HCT116 (cell line): ENCODE measurements at regions not wholly inside any gene's neighbourhood (a gene's known extent, or its start where the extent isn't known, plus 50 kb on each side); places are given as distances from the start of the nearest gene placed in this dataset.

ENCODE experiments used
- ATAC-seq: fragments of 200-7000 bp; cut with Tn5 transposase; 2 replicates; pipeline ENCODE4 v1.9.1; 2020; ENCODE audit warnings: mild to moderate bottlenecking, moderate library complexity
- BruUV-seq: library from RNA; stranded (reverse); fragments of 400-500 nt; replicated peaks from 2 replicates; lab custom pipeline; 2021; lab: Mats Ljungman, UMichigan
- CTCF ChIA-PET: fragments of 300-600 bp; sonication (Branson Sonifier 250); formaldehyde crosslinking; loops from one replicate; lab custom pipeline; 2021; ENCODE audit warnings: antibody characterized with exemption; lab: Charles Lee
- POLR2A ChIA-PET: fragments of 300-600, 350-600 bp; sonication (Branson Sonifier 250); formaldehyde crosslinking; loops from one replicate; lab custom pipeline; 2021; ENCODE audit warnings: antibody characterized with exemption; lab: Charles Lee
- RAD21 ChIA-PET, 2 experiments: fragments of 300-600 bp; sonication (Branson Sonifier 250); formaldehyde crosslinking; loops; one replicate each; lab custom pipeline; 2023; ENCODE audit warnings: low total read pairs in 2 of 2; ENCODE audit not compliant: uncharacterized antibody in 2 of 2, unreplicated experiment in 2 of 2, low non-redundant PET in 1 of 2; lab: Charles Lee
- DNase-seq: peaks from one replicate; pipeline ENCODE4 v3.0.0-alpha.2; 2010; ENCODE audit warnings: low read depth, low spot score
- H2AFZ ChIP-seq: fragments of 200-600 bp; shearing (Covaris generic), sonication (generic); 2 replicates; pipeline ENCODE4 v1.6.1; 2017; ENCODE audit warnings: low read depth, mixed run types, mixed read lengths, antibody characterized with exemption, low read length; ENCODE audit not compliant: poor library complexity, severe bottlenecking
- H3K27ac ChIP-seq: 2 replicates; pipeline ENCODE4 v1.5.1; 2012; ENCODE audit warnings: low read depth, low read length
- H3K27me3 ChIP-seq: fragments of 200-600 bp; sonication (generic); 2 replicates; pipeline ENCODE4 v1.6.1; 2016; ENCODE audit warnings: mixed run types, low read length, mixed read lengths; ENCODE audit not compliant: insufficient read depth
- H3K36me3 ChIP-seq, 2 experiments: fragments of 200-500 bp in 1 of 2; fragments of 200-600 bp in 1 of 2; sonication (Bioruptor generic) in 1 of 2; sonication (generic) in 1 of 2; 2 replicates each; pipeline versions ENCODE4 v1.5.1 to v1.6.1; 2014 to 2016; ENCODE audit warnings: low read length in 2 of 2, inconsistent platforms in 1 of 2, mixed read lengths in 1 of 2, mixed run types in 1 of 2; ENCODE audit not compliant: insufficient read depth in 2 of 2, control insufficient read depth in 1 of 2
- H3K4me1 ChIP-seq, 2 experiments: fragments of 200-600 bp in 1 of 2; sonication (generic) in 1 of 2; 2 replicates each; pipeline versions ENCODE4 v1.5.1 to v1.6.1; 2012 to 2017; ENCODE audit warnings: low read length in 2 of 2, inconsistent platforms in 1 of 2, mild to moderate bottlenecking in 1 of 2, mixed read lengths in 1 of 2, mixed run types in 1 of 2, moderate library complexity in 1 of 2; ENCODE audit not compliant: insufficient read depth in 2 of 2, control insufficient read depth in 1 of 2
- H3K4me2 ChIP-seq: fragments of 200-600 bp; sonication (generic); 2 replicates; pipeline ENCODE4 v1.6.1; 2017; ENCODE audit warnings: mixed run types, low read length, mixed read lengths
- H3K4me3 ChIP-seq, 2 experiments: fragments of 200-600 bp in 1 of 2; sonication (generic) in 1 of 2; replicated peaks in 1 of 2; 2 replicates each; pipeline ENCODE4 v1.5.1; 2011 to 2016; ENCODE audit warnings: low read length in 2 of 2, control low read depth in 1 of 2, low read depth in 1 of 2, mild to moderate bottlenecking in 1 of 2, mixed read lengths in 1 of 2, mixed run types in 1 of 2
- H3K79me2 ChIP-seq: fragments of 200-600 bp; sonication (generic); 2 replicates; pipeline ENCODE4 v1.6.1; 2017; ENCODE audit warnings: mild to moderate bottlenecking, mixed run types, low read length, moderate library complexity, mixed read lengths; ENCODE audit not compliant: insufficient read depth
- H3K9ac ChIP-seq: fragments of 200-600 bp; sonication (generic); 2 replicates; pipeline ENCODE4 v1.6.1; 2016; ENCODE audit warnings: low read length, mixed read lengths
- H3K9me2 ChIP-seq: fragments of 200-600 bp; sonication (generic), shearing (Covaris generic); 2 replicates; pipeline ENCODE4 v1.6.1; 2017; ENCODE audit warnings: mixed run types, mild to moderate bottlenecking, moderate library complexity; ENCODE audit not compliant: insufficient read depth
- H3K9me3 ChIP-seq, 2 experiments: fragments of 200-500 bp in 1 of 2; fragments of 200-600 bp in 1 of 2; sonication (Bioruptor generic) in 1 of 2; sonication (generic) in 1 of 2; 2 replicates each; pipeline ENCODE4 v1.6.1; 2014 to 2017; ENCODE audit warnings: low read length in 2 of 2, mixed read lengths in 2 of 2, inconsistent platforms in 1 of 2, low read depth in 1 of 2, mild to moderate bottlenecking in 1 of 2, mixed run types in 1 of 2, moderate library complexity in 1 of 2; ENCODE audit not compliant: control insufficient read depth in 1 of 2, insufficient read depth in 1 of 2
- H4K20me1 ChIP-seq: fragments of 200-600 bp; sonication (generic), shearing (Covaris generic); 2 replicates; pipeline ENCODE4 v1.6.1; 2017; ENCODE audit warnings: mixed run types, mild to moderate bottlenecking, moderate library complexity; ENCODE audit not compliant: insufficient read depth
- EGR1 ChIP-seq: IDR thresholded peaks from 2 replicates; pipeline ENCODE4 v1.6.1; 2012; ENCODE audit warnings: low read depth
- ELF1 ChIP-seq: IDR thresholded peaks from 2 replicates; pipeline ENCODE4 v1.6.1; 2012; ENCODE audit warnings: low read depth, borderline replicate concordance
- EZH2 ChIP-seq: fragments of 200-600 bp; sonication (generic); IDR thresholded peaks from 2 replicates; pipeline ENCODE4 v1.6.1; 2017; ENCODE audit warnings: antibody characterized with exemption, mixed run types
- EZH2phosphoT487 ChIP-seq: fragments of 200-600 bp; IDR thresholded peaks from 2 replicates; pipeline ENCODE4 v1.6.1; 2018; ENCODE audit warnings: antibody characterized with exemption, borderline replicate concordance
- JUND ChIP-seq: IDR thresholded peaks from 2 replicates; pipeline ENCODE4 v1.6.1; 2012
- POLR2A ChIP-seq: IDR thresholded peaks from 2 replicates; pipeline ENCODE4 v1.7.0; 2011; ENCODE audit warnings: borderline replicate concordance; ENCODE audit not compliant: insufficient read depth, insufficient read length; ENCODE audit errors: extremely low read depth
- POLR2AphosphoS5 ChIP-seq: IDR thresholded peaks from 2 replicates; pipeline ENCODE4 v1.6.1; 2011; ENCODE audit warnings: mild to moderate bottlenecking, low read depth, low read length, moderate library complexity
- RAD21 ChIP-seq: IDR thresholded peaks from 2 replicates; pipeline ENCODE4 v1.6.1; 2012; ENCODE audit warnings: low read depth, mild to moderate bottlenecking
- SP1 ChIP-seq: IDR thresholded peaks from 2 replicates; pipeline ENCODE4 v1.6.1; 2012; ENCODE audit warnings: low read depth
- YY1 ChIP-seq: IDR thresholded peaks from 2 replicates; pipeline ENCODE4 v1.6.1; 2011; ENCODE audit warnings: low read length, low read depth, moderate library complexity, mild to moderate bottlenecking; ENCODE audit not compliant: insufficient replicate concordance; ENCODE audit errors: extremely low read depth
- ZFX ChIP-seq: fragments of 450-650 bp; IDR thresholded peaks from 2 replicates; pipeline ENCODE4 v1.6.1; 2017
- intact Hi-C: fragments of 100-400 bp; cut with micrococcal nuclease; formaldehyde crosslinking; loops from 2 replicates; pipeline ENCODE4 v1.10.0; 2022
- TF ChIP-seq, protein P1 (sequence below): IDR thresholded peaks from 2 replicates; pipeline ENCODE4 v1.6.1; 2011; ENCODE audit warnings: mild to moderate bottlenecking, low read length, moderate library complexity; ENCODE audit not compliant: insufficient replicate concordance; ENCODE audit errors: extremely low read depth

DNA sequence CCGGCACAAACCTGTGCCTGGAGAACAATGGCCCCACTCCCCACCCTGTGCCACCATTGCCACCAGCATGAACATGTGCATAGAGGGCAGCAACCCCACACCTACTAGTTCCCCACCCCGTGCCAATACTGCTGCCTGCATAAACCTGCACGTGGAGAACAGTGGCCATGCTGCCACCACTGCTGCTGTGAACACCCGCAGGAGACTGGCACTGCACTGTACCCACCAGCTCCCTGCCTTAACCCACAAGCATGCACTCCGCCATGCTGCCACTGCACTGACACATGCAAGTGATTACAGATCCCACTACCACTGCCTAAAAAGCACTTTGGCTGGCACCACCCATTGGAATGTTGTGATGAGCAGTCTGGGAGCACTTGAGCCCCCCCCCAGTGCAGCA, 77.3 kb downstream of the NAA11 start:
- RAD21 ChIA-PET = no interaction called here
- TF ChIP-seq, protein P1, sequence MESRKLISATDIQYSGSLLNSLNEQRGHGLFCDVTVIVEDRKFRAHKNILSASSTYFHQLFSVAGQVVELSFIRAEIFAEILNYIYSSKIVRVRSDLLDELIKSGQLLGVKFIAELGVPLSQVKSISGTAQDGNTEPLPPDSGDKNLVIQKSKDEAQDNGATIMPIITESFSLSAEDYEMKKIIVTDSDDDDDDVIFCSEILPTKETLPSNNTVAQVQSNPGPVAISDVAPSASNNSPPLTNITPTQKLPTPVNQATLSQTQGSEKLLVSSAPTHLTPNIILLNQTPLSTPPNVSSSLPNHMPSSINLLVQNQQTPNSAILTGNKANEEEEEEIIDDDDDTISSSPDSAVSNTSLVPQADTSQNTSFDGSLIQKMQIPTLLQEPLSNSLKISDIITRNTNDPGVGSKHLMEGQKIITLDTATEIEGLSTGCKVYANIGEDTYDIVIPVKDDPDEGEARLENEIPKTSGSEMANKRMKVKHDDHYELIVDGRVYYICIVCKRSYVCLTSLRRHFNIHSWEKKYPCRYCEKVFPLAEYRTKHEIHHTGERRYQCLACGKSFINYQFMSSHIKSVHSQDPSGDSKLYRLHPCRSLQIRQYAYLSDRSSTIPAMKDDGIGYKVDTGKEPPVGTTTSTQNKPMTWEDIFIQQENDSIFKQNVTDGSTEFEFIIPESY = no peak
- TF ChIP-seq EZH2 = no peak
- no peak for TF ChIP-seq RAD21
- TF ChIP-seq ELF1 = no peak
- no peak for TF ChIP-seq POLR2AphosphoS5
- no peak for TF ChIP-seq EGR1
- no peak for TF ChIP-seq ZFX
- TF ChIP-seq JUND = no peak
- TF ChIP-seq, all 23 proteins: peak for 0
- no peaks in the 10 kb centered on the region for H3K9me3 ChIP-seq
- intact Hi-C loops = no loop called here
- H3K4me2 ChIP-seq = no peak overlapping the region
- no peak overlapping the region for H3K4me3 ChIP-seq
- no peaks in the 10 kb centered on the region for H4K20me1 ChIP-seq
- POLR2A ChIA-PET = no interaction called here
- no peaks in the 10 kb centered on the region for H3K4me1 ChIP-seq
- H3K27me3 ChIP-seq = no peaks in the 10 kb centered on the region
- H2AFZ ChIP-seq = no peak overlapping the region
- ATAC-seq (no peak), DNase-seq (no peak)
- H3K9me2 ChIP-seq = no peaks in the 10 kb centered on the region
- BruUV-seq = no TSS peak
- CTCF ChIA-PET = no interaction called here
- no peaks in the 10 kb centered on the region for H3K79me2 ChIP-seq
- H3K9ac ChIP-seq = no peak overlapping the region
- H3K27ac ChIP-seq = no peak overlapping the region
- H3K36me3 ChIP-seq = no peaks in the 10 kb centered on the region

DNA sequence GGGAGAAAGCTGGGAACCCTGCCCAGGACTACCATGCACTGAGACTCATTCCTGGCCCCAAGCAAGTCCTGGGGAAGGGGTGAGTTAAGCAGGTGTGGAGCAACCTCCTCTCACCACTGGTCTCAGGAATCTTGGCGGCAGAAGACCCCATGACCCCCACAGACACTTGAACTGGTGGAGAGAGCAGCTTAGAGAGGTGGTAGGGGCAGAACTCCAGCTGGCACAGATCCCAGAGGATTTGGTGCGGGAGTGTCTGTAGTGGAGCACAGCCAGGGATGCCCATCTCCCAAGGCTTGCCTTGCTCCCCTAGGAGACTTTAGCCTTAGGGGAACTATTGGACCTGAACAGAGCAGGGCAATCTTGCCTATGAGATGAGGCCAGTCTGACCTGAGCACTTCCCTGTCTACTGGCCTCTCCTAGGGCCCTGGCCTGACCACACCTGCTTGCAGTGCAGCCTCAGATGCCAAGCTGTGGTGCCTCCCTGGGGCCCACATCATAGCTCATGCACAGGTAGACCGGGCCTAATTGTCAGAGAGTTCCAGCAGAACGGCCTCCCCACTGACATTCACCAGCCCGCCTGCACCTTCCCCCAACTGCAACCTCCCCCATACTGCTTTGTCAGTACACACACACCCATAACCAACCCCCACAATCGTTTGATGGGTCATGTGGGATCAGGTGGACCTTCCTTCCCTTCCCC, 78.0 kb downstream of the NAA11 start:
- Histone ChIP-seq H3K9me2 (no peaks in the 10 kb centered on the region), H3K4me3 (no peak overlapping the region), H3K4me1 (no peaks in the 10 kb centered on the region), H3K9me3 (no peaks in the 10 kb centered on the region), H3K27ac (no peak overlapping the region), H3K79me2 (no peaks in the 10 kb centered on the region), H3K4me2 (no peak overlapping the region), H3K27me3 (no peaks in the 10 kb centered on the region), H3K9ac (no peak overlapping the region), H4K20me1 (no peaks in the 10 kb centered on the region), H3K36me3 (no peaks in the 10 kb centered on the region), H2AFZ (no peak overlapping the region)
- no TSS peak for BruUV-seq
- intact Hi-C loops = no loop called here
- CTCF ChIA-PET = no interaction called here
- RAD21 ChIA-PET = no interaction called here
- no peak for TF ChIP-seq EZH2phosphoT487
- TF ChIP-seq POLR2A = no peak
- no peak for TF ChIP-seq YY1
- TF ChIP-seq JUND = no peak
- TF ChIP-seq SP1 = no peak
- TF ChIP-seq, protein P1 = no peak
- no peak for TF ChIP-seq EZH2
- no peak for ATAC-seq
- no peak for DNase-seq
- POLR2A ChIA-PET = no interaction called here
